PC-3 (cell line): ENCODE measurements at regions not wholly inside any gene's neighbourhood (a gene's known extent, or its start where the extent isn't known, plus 50 kb on each side); places are given as distances from the start of the nearest gene placed in this dataset.

Experiments
- ATAC-seq: fragments of 200-7000 bp; cut with Tn5 transposase; 2 replicates; pipeline ENCODE4 v1.9.1; 2020; ENCODE audit warnings: mild to moderate bottlenecking, moderate library complexity
- BruUV-seq: library from RNA; stranded (reverse); fragments of 400-500 nt; replicated peaks from 2 replicates; lab custom pipeline; 2021; lab: Mats Ljungman, UMichigan
- CTCF ChIA-PET: fragments of 300-600 bp; sonication (Branson Sonifier 250); formaldehyde crosslinking; loops from one replicate; lab custom pipeline; 2022; ENCODE audit warnings: antibody characterized with exemption; lab: Charles Lee
- POLR2A ChIA-PET: fragments of 300-600 bp; sonication (Branson Sonifier 250); formaldehyde crosslinking; loops from one replicate; lab custom pipeline; 2022; ENCODE audit warnings: antibody characterized with exemption; ENCODE audit not compliant: unreplicated experiment; lab: Charles Lee
- DNase-seq: peaks from one replicate; pipeline ENCODE4 v3.0.0-alpha.2; 2015
- H2AFZ ChIP-seq: fragments of 300-600 bp; sonication (generic); 2 replicates; pipeline ENCODE4 v1.6.0; 2016; ENCODE audit warnings: antibody characterized with exemption, low read length
- H3F3A ChIP-seq: fragments of 300-600 bp; sonication (generic); one replicate; pipeline ENCODE4 v1.6.0; 2017; ENCODE audit warnings: antibody characterized with exemption, low read length, control low read depth, mild to moderate bottlenecking; ENCODE audit not compliant: unreplicated experiment
- H3K27ac ChIP-seq: fragments of 300-600 bp; sonication (generic); 2 replicates; pipeline ENCODE4 v1.5.1; 2016; ENCODE audit warnings: mild to moderate bottlenecking, low read length
- H3K27me3 ChIP-seq: fragments of 300-600 bp; sonication (generic); 2 replicates; pipeline ENCODE4 v1.6.1; 2016; ENCODE audit warnings: low read length, mixed read lengths
- H3K36me3 ChIP-seq: fragments of 300-600 bp; sonication (generic); 2 replicates; pipeline ENCODE4 v1.6.1; 2016; ENCODE audit warnings: low read depth, mixed run types, low read length, mixed read lengths
- H3K4me1 ChIP-seq: fragments of 300-600 bp; sonication (generic); 2 replicates; pipeline ENCODE4 v1.5.1; 2016; ENCODE audit warnings: low read length; ENCODE audit not compliant: insufficient read depth
- H3K4me2 ChIP-seq: fragments of 300-600 bp; sonication (generic); 2 replicates; pipeline ENCODE4 v1.6.0; 2016; ENCODE audit warnings: low read length
- H3K4me3 ChIP-seq: fragments of 300-600 bp; sonication (generic); 2 replicates; pipeline ENCODE4 v1.5.1; 2016; ENCODE audit warnings: mild to moderate bottlenecking, low read length, mixed read lengths
- H3K79me2 ChIP-seq: fragments of 300-600 bp; sonication (generic); 2 replicates; pipeline ENCODE4 v1.6.1; 2017; ENCODE audit warnings: low read length, mixed read lengths
- H3K9ac ChIP-seq: fragments of 300-600 bp; sonication (generic); 2 replicates; pipeline ENCODE4 v1.6.0; 2016; ENCODE audit warnings: mild to moderate bottlenecking, low read length
- H3K9me2 ChIP-seq: fragments of 300-600 bp; sonication (generic); replicated peaks from 2 replicates; pipeline ENCODE4 v1.6.1; 2016; ENCODE audit warnings: mixed run types, low read length, mixed read lengths
- H3K9me3 ChIP-seq: fragments of 300-600 bp; sonication (generic); 2 replicates; pipeline ENCODE4 v1.6.1; 2016; ENCODE audit warnings: low read length, mixed read lengths
- H4K20me1 ChIP-seq: fragments of 300-600 bp; sonication (generic); 2 replicates; pipeline ENCODE4 v1.6.1; 2016; ENCODE audit warnings: low read length, mixed read lengths
- EZH2 ChIP-seq: fragments of 300-600 bp; sonication (generic); IDR thresholded peaks from one replicate; pipeline ENCODE4 v1.6.1; 2017; ENCODE audit warnings: antibody characterized with exemption, mild to moderate bottlenecking, low read length; ENCODE audit not compliant: unreplicated experiment
- EZH2phosphoT487 ChIP-seq: fragments of 300-600 bp; sonication (generic); IDR thresholded peaks from 2 replicates; pipeline ENCODE4 v1.6.1; 2018; ENCODE audit warnings: mild to moderate bottlenecking, antibody characterized with exemption, low read length, borderline replicate concordance
- intact Hi-C: fragments of 100-400 bp; cut with micrococcal nuclease; formaldehyde crosslinking; loops from 2 replicates; pipeline ENCODE4 v1.9.0; 2023
- TF ChIP-seq, protein P1 (sequence below): fragments of 300-600 bp; sonication (generic); conservative IDR thresholded peaks from 2 replicates; pipeline ENCODE4 v1.5.1; 2017; ENCODE audit warnings: antibody characterized with exemption, low read depth, mild to moderate bottlenecking, low read length

DNA sequence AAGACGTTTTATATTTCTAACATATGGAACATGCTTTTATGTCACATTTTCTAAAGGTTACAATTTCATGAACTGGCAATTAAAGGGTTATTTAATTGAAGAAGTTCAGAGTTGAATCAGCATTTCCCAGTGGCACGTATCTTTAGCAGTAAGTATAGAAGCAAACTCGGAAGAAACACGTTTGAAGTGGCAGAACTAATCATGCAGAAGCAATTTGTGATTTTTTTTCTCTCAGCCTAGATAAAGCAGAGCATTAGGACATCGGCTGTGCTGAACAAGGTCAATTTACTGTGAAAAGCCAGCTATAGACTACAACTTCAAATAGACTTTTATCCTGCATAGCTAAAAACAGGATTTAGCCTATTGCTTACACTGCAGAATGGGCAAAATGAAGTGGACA is 104.7 kb downstream of the ISL1 start:
- Histone ChIP-seq H3K9me2 (no peaks in the 10 kb centered on the region), H3K9me3 (no peaks in the 10 kb centered on the region), H3F3A (no peaks in the 10 kb centered on the region), H3K79me2 (no peaks in the 10 kb centered on the region), H3K27me3 (no peaks in the 10 kb centered on the region), H4K20me1 (no peaks in the 10 kb centered on the region), H3K27ac (no peak overlapping the region), H3K4me3 (no peak overlapping the region), H3K9ac (no peak overlapping the region), H3K36me3 (no peaks in the 10 kb centered on the region), H3K4me1 (no peaks in the 10 kb centered on the region), H3K4me2 (no peak overlapping the region), H2AFZ (no peak overlapping the region)
- ChIA-PET POLR2A (no interaction called here), CTCF (no interaction called here)
- ATAC-seq (no peak), DNase-seq (no peak)
- TF ChIP-seq, protein P1, sequence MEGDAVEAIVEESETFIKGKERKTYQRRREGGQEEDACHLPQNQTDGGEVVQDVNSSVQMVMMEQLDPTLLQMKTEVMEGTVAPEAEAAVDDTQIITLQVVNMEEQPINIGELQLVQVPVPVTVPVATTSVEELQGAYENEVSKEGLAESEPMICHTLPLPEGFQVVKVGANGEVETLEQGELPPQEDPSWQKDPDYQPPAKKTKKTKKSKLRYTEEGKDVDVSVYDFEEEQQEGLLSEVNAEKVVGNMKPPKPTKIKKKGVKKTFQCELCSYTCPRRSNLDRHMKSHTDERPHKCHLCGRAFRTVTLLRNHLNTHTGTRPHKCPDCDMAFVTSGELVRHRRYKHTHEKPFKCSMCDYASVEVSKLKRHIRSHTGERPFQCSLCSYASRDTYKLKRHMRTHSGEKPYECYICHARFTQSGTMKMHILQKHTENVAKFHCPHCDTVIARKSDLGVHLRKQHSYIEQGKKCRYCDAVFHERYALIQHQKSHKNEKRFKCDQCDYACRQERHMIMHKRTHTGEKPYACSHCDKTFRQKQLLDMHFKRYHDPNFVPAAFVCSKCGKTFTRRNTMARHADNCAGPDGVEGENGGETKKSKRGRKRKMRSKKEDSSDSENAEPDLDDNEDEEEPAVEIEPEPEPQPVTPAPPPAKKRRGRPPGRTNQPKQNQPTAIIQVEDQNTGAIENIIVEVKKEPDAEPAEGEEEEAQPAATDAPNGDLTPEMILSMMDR: no peak
- TF ChIP-seq EZH2phosphoT487 (no peak), EZH2 (no peak)
- BruUV-seq: no TSS peak
- intact Hi-C loops: no loop called here

DNA sequence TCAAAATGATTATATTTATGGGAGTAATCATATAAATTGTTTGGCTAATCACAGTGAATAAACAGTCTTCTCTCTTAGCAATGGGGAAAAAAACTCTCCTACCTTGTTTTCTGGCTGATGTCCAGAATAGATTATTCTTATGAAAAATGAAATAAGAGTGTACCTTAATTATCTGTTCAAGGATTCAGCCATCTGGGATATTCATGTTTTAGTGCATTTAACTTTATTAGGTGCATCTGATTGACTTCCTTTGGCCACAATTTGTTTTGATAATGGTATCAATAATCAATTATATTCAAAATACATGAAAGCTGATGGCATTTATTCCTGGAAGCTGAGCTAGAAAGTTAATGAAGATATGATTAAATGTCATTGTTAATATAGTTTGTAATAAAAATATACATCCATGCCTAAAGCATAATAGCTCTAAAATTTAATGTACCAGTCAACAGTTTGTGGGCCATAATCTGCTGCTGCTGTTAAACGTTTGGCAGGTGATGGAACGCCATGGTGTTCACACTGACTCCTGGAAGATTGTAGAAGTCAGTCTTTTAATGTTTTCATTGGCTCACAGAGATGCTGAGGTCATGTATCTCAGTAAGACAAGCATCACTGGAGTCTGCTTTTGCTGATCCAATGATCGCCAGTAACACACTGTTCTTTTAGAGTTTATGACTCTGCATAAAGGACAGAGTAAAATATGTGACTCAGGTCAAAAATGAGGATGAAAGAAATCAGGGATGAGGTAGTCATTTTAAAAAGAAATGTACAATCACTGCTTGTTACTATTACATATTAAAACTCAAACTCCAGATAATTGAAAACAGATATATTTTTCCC is 105.8 kb downstream of the ISL1 start:
- no TSS peak for BruUV-seq
- CTCF ChIA-PET: no interaction called here

More for the DNA sequence above, 105.8 kb downstream of the ISL1 start:
- H3K4me2 ChIP-seq: no peak overlapping the region
- no peak overlapping the region for H3K4me3 ChIP-seq
- DNase-seq (no peak), ATAC-seq (no peak)
- TF ChIP-seq EZH2 (no peak), EZH2phosphoT487 (no peak)
- TF ChIP-seq, protein P1: no peak
- no peak overlapping the region for H3K9ac ChIP-seq
- no peaks in the 10 kb centered on the region for H3F3A ChIP-seq
- H3K27me3 ChIP-seq: no peaks in the 10 kb centered on the region
- H3K4me1 ChIP-seq: no peaks in the 10 kb centered on the region
- no peaks in the 10 kb centered on the region for H3K9me3 ChIP-seq
- no peak overlapping the region for H3K27ac ChIP-seq
- intact Hi-C loops: no loop called here
- POLR2A ChIA-PET: no interaction called here
- H3K79me2 ChIP-seq: no peaks in the 10 kb centered on the region
- no peaks in the 10 kb centered on the region for H3K9me2 ChIP-seq
- no peaks in the 10 kb centered on the region for H3K36me3 ChIP-seq
- H2AFZ ChIP-seq: no peak overlapping the region
- no peaks in the 10 kb centered on the region for H4K20me1 ChIP-seq
